ENCODE measurements at regions not wholly inside any gene's neighbourhood (a gene's known extent, or its start where the extent isn't known, plus 50 kb on each side); places are given as distances from the start of the nearest gene placed in this dataset.

- DNase-seq (ENCODE audit: low spot score), result no peak
These were observed 158.5 kb downstream of the HERPUD2 start for GRCh38 chr7:35536396-35536826.

GRCh38 chr7:35533902-35534301 lies 161.0 kb downstream of the HERPUD2 start:
- DNase-seq (ENCODE audit: low spot score), result no peak

- DNase-seq (ENCODE audit: low spot score), result no peak
These were observed 164.5 kb downstream of the HERPUD2 start for GRCh38 chr7:35530124-35531109.

- no peak for DNase-seq (ENCODE audit: low spot score)
These were observed 165.2 kb downstream of the HERPUD2 start for GRCh38 chr7:35529713-35530112.

- no peak for DNase-seq (ENCODE audit: low spot score)
These were observed 166.5 kb downstream of the HERPUD2 start for GRCh38 chr7:35528381-35528977.

GRCh38 chr7:35526645-35527044 lies 168.3 kb downstream of the HERPUD2 start:
- no peak for DNase-seq (ENCODE audit: low spot score)

- DNase-seq (ENCODE audit: low spot score), result no peak
These were observed 170.7 kb downstream of the HERPUD2 start for GRCh38 chr7:35524112-35524804.

GRCh38 chr7:35523292-35523691 lies 171.6 kb downstream of the HERPUD2 start:
- DNase-seq (ENCODE audit: low spot score), result no peak

- DNase-seq (ENCODE audit: low spot score), result no peak
These were observed 172.2 kb downstream of the HERPUD2 start for GRCh38 chr7:35522697-35523096.

GRCh38 chr7:35521941-35522340 lies 173.0 kb downstream of the HERPUD2 start:
- DNase-seq (ENCODE audit: low spot score), result no peak

- DNase-seq (ENCODE audit: low spot score), result no peak
These were observed 173.9 kb downstream of the HERPUD2 start for GRCh38 chr7:35520810-35521625.

GRCh38 chr7:35519971-35520809 lies 174.7 kb downstream of the HERPUD2 start:
- peak; percentile 77 for DNase-seq (ENCODE audit: low spot score)

- no peak for DNase-seq (ENCODE audit: low spot score)
These were observed 176.2 kb downstream of the HERPUD2 start for GRCh38 chr7:35518767-35519166.

GRCh38 chr7:35516498-35516897 lies 178.4 kb downstream of the HERPUD2 start:
- no peak for DNase-seq (ENCODE audit: low spot score)

- peak; percentile 86 for DNase-seq (ENCODE audit: low spot score)
These were observed 181.1 kb downstream of the HERPUD2 start for GRCh38 chr7:35513828-35514227.

- no peak for DNase-seq (ENCODE audit: low spot score)
These were observed 181.7 kb downstream of the HERPUD2 start for GRCh38 chr7:35513195-35513594.

GRCh38 chr7:35512716-35513115 lies 182.2 kb downstream of the HERPUD2 start:
- no peak for DNase-seq (ENCODE audit: low spot score)

GRCh38 chr7:35508623-35509400 lies 186.1 kb downstream of the HERPUD2 start:
- no peak for DNase-seq (ENCODE audit: low spot score)

GRCh38 chr7:35505066-35505465 lies 189.9 kb downstream of the HERPUD2 start:
- DNase-seq (ENCODE audit: low spot score), result no peak

- DNase-seq (ENCODE audit: low spot score), result no peak
These were observed 190.6 kb downstream of the HERPUD2 start for GRCh38 chr7:35504365-35504764.

Measured in A172 (cell line).